Fibroblast of lung (primary cell): ENCODE measurements at regions not wholly inside any gene's neighbourhood (a gene's known extent, or its start where the extent isn't known, plus 50 kb on each side); places are given as distances from the start of the nearest gene placed in this dataset.

Source experiments
- DNase-seq, 2 donors: peaks; one replicate each; pipeline versions ENCODE4 v3.0.0 to v3.0.0-alpha.2; 2010; ENCODE audit warnings: low read depth in 2 of 2
- H2AFZ ChIP-seq: 2 replicates; pipeline ENCODE4 v1.5.1; 2012; ENCODE audit warnings: low read length, control low read depth, inconsistent platforms
- H3K27ac ChIP-seq: 2 replicates; pipeline ENCODE4 v1.5.1; 2011; ENCODE audit warnings: low read length, control low read depth; ENCODE audit not compliant: insufficient read depth
- H3K27me3 ChIP-seq: 2 replicates; pipeline ENCODE4 v1.5.1; 2011; ENCODE audit warnings: mild to moderate bottlenecking, low read length; ENCODE audit not compliant: control insufficient read depth, insufficient read depth
- H3K36me3 ChIP-seq: 2 replicates; pipeline ENCODE4 v1.5.1; 2011; ENCODE audit warnings: low read length; ENCODE audit not compliant: control insufficient read depth, insufficient read depth
- H3K4me1 ChIP-seq: 2 replicates; pipeline ENCODE4 v1.5.1; 2011; ENCODE audit warnings: low read length; ENCODE audit not compliant: control insufficient read depth, insufficient read depth; ENCODE audit errors: extremely low read depth
- H3K4me2 ChIP-seq: 2 replicates; pipeline ENCODE4 v1.5.1; 2011; ENCODE audit warnings: low read length, control low read depth; ENCODE audit not compliant: insufficient read depth; ENCODE audit errors: extremely low read depth
- H3K4me3 ChIP-seq, 4 experiments: fragments of 200-600 bp in 1 of 4; sonication (generic) in 1 of 4; replicated peaks in 1 of 4; 2 replicates each; pipeline ENCODE4 v1.5.1; 2011 to 2016; ENCODE audit warnings: low read length in 4 of 4, low read depth in 3 of 4, mild to moderate bottlenecking in 3 of 4, control low read depth in 2 of 4, inconsistent platforms in 1 of 4, mixed read lengths in 1 of 4; ENCODE audit not compliant: insufficient read depth in 1 of 4; ENCODE audit errors: control extremely low read depth in 1 of 4
- H3K79me2 ChIP-seq: 2 replicates; pipeline ENCODE4 v1.5.1; 2012; ENCODE audit warnings: mild to moderate bottlenecking, low read length, inconsistent platforms; ENCODE audit not compliant: control insufficient read depth, insufficient read depth
- H3K9ac ChIP-seq: 2 replicates; pipeline ENCODE4 v1.5.1; 2011; ENCODE audit warnings: mild to moderate bottlenecking, low read length, control low read depth; ENCODE audit not compliant: insufficient read depth
- H3K9me3 ChIP-seq: 2 replicates; pipeline ENCODE4 v1.5.1; 2012; ENCODE audit warnings: low read depth, low read length; ENCODE audit not compliant: control insufficient read depth, insufficient read depth
- H4K20me1 ChIP-seq: 2 replicates; pipeline ENCODE4 v1.5.1; 2011; ENCODE audit warnings: low read length; ENCODE audit not compliant: control insufficient read depth, insufficient read depth; ENCODE audit errors: extremely low read depth
- EZH2 ChIP-seq: IDR thresholded peaks from 2 replicates; pipeline ENCODE4 v1.5.1; 2012; ENCODE audit warnings: low read length, control low read depth, mild to moderate bottlenecking; ENCODE audit errors: missing control alignments
- TF ChIP-seq, protein P1 (sequence below), 2 donors: IDR thresholded peaks in 1 of 2; conservative IDR thresholded peaks in 1 of 2; 1 replicate in 1 of 2; 2 replicates in 1 of 2; pipeline ENCODE4 v1.5.1; 2011 to 2012; ENCODE audit warnings: low read length in 2 of 2, control low read depth in 1 of 2, inconsistent platforms in 1 of 2, low read depth in 1 of 2, mild to moderate bottlenecking in 1 of 2

DNA sequence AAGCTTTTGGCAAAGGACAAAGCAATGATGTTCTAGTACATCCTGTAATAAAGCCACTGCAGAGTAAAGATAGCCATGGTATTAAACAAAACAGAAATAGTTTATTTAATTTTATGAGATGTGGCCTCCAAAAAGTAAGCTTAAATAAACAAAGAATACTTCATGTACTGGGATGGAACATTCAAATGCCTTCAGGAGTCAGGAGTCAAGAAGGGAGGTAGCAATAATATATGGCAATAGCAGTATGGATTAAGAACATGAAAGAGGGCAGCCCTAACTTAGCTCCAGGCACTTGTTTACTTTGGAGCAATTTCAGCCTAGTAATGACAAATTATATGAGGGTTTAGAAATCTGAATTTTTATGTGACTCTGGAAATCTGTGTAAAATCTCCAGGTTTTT lies 343.9 kb upstream of the THRB start:
- Histone ChIP-seq H3K9ac (no peak overlapping the region), H3K4me2 (no peak overlapping the region), H3K9me3 (no peaks in the 10 kb centered on the region), H3K79me2 (no peaks in the 10 kb centered on the region), H2AFZ (no peak overlapping the region), H3K27ac (no peak overlapping the region), H3K4me1 (no peaks in the 10 kb centered on the region), H4K20me1 (no peaks in the 10 kb centered on the region), H3K4me3 (no peak overlapping the region), H3K36me3 (no peaks in the 10 kb centered on the region), H3K27me3 (no peaks in the 10 kb centered on the region)
- DNase-seq = no peak
- TF ChIP-seq EZH2 = no peak
- TF ChIP-seq, protein P1, sequence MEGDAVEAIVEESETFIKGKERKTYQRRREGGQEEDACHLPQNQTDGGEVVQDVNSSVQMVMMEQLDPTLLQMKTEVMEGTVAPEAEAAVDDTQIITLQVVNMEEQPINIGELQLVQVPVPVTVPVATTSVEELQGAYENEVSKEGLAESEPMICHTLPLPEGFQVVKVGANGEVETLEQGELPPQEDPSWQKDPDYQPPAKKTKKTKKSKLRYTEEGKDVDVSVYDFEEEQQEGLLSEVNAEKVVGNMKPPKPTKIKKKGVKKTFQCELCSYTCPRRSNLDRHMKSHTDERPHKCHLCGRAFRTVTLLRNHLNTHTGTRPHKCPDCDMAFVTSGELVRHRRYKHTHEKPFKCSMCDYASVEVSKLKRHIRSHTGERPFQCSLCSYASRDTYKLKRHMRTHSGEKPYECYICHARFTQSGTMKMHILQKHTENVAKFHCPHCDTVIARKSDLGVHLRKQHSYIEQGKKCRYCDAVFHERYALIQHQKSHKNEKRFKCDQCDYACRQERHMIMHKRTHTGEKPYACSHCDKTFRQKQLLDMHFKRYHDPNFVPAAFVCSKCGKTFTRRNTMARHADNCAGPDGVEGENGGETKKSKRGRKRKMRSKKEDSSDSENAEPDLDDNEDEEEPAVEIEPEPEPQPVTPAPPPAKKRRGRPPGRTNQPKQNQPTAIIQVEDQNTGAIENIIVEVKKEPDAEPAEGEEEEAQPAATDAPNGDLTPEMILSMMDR (conservative IDR thresholded peaks at IDR 0.05 in 1 of 2, IDR thresholded peaks at IDR 0.05 in 1 of 2; ENCODE audit: low read depth in 1 of 2, low read length in 2 of 2) = no peak

DNA sequence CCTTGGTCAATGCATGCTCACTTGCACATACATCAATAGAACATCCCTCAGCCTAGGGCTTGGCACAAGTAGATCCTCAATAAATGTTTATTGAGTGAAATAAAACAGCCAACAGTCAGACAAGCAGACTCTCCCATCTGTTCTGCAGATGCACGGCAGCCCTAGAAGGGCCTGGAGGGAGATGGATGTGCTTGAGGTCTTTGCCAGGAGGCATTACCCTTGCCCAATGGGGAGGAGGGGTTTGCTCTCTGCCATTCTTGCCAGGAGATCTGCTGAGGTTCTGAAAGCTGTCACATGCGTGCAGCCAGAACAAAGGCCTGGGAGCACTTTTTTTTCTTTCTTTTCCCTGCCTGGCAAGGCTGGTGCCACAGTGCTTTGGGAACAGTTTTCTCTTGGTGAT lies 349.3 kb upstream of the THRB start:
- no peaks in the 10 kb centered on the region for H3K27me3 ChIP-seq
- H3K4me3 ChIP-seq = no peak overlapping the region
- H4K20me1 ChIP-seq = no peaks in the 10 kb centered on the region
- H3K4me1 ChIP-seq = no peaks in the 10 kb centered on the region
- no peaks in the 10 kb centered on the region for H3K9me3 ChIP-seq
- H3K9ac ChIP-seq = no peak overlapping the region
- H3K79me2 ChIP-seq = no peaks in the 10 kb centered on the region
- no peak for DNase-seq
- no peaks in the 10 kb centered on the region for H3K36me3 ChIP-seq
- H2AFZ ChIP-seq = no peak overlapping the region
- H3K4me2 ChIP-seq = no peak overlapping the region
- TF ChIP-seq, protein P1 (conservative IDR thresholded peaks at IDR 0.05 in 1 of 2, IDR thresholded peaks at IDR 0.05 in 1 of 2; ENCODE audit: low read depth in 1 of 2, low read length in 2 of 2) = no peak
- no peak overlapping the region for H3K27ac ChIP-seq

DNA sequence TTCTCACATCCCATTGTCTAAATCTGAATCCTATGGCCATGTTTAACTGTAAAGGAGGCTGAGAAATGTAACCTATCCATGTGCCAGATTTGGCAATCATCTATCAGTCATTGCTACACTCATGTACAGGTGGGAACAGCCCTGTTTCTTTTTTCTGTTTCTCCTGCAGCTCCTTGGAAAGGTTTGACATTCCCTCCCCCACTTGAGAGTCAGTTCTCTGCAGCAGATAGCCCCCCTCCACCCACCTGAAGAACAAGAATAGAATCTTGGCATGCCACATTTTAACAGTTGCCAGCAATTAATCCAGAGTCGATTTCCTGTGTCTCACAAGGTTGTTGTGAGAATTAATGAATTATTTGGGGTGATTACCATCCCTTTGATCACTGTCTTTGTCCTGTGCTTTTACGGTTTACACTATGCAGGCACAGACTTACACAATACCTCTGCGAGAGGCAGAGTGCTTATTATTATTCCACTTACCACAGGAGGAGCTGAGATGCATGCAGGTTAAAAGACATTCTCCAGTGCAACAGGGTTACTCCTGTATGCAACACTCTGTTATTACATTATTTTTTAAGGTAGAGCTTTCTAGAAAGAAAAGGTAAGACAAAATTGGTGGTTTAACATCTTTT lies 351.0 kb upstream of the THRB start:
- no peak overlapping the region for H3K9ac ChIP-seq
- no peaks in the 10 kb centered on the region for H3K36me3 ChIP-seq
- no peaks in the 10 kb centered on the region for H3K79me2 ChIP-seq
- TF ChIP-seq, protein P1 (conservative IDR thresholded peaks at IDR 0.05 in 1 of 2, IDR thresholded peaks at IDR 0.05 in 1 of 2; ENCODE audit: low read depth in 1 of 2, low read length in 2 of 2) = no peak
- TF ChIP-seq EZH2 = no peak
- H3K27me3 ChIP-seq = no peaks in the 10 kb centered on the region
- H3K9me3 ChIP-seq = no peaks in the 10 kb centered on the region
- H3K27ac ChIP-seq = no peak overlapping the region
- H3K4me2 ChIP-seq = no peak overlapping the region
- H2AFZ ChIP-seq = no peak overlapping the region
- no peak for DNase-seq
- no peaks in the 10 kb centered on the region for H3K4me1 ChIP-seq
- H3K4me3 ChIP-seq = no peak overlapping the region
- no peaks in the 10 kb centered on the region for H4K20me1 ChIP-seq
